ENCODE measurements at regions not wholly inside any gene's neighbourhood (a gene's known extent, or its start where the extent isn't known, plus 50 kb on each side); places are given as distances from the start of the nearest gene placed in this dataset.

DNA sequence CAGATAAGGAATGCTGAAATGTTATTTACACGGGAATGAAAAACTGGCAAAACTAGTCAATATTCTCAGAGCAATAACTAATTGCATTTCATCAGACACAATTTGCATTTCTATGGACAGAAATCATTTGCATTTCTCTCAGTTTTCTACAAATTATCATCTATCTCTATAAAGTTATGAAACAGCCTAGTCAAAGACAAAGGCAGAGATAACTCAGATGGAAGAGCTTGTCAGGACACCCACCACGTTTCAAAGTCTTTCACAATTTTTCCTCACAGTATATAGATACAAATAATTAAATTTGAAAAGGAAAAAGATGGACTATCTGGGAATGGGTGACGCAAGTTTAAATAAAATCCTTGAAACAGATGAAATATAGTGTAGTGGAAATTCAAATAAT, 230.8 kb downstream of the GASK1B start:
- TF ChIP-seq POLR2A (IDR thresholded peaks at IDR 0.05) (no peak), CTCF (IDR thresholded peaks at IDR 0.05) (no peak)

All from prostate gland (tissue), 2 donors.